GM12878 (cell line): ENCODE measurements at regions not wholly inside any gene's neighbourhood (a gene's known extent, or its start where the extent isn't known, plus 50 kb on each side); places are given as distances from the start of the nearest gene placed in this dataset.

ENCODE experiments used
- ATAC-seq: fragments of 200-7000 bp; cut with Tn5 transposase; 3 replicates; pipeline ENCODE4 v1.9.1; 2020; ENCODE audit warnings: mild to moderate bottlenecking, moderate library complexity
- BruUV-seq: library from RNA; stranded (reverse); fragments of 400-500 nt; replicated peaks from 2 replicates; lab custom pipeline; 2021; lab: Mats Ljungman, UMichigan
- CTCF ChIA-PET: fragments of 300-600 bp; sonication (Branson Sonifier 250); formaldehyde crosslinking; extraction: SDS; loops from one replicate; lab custom pipeline; 2021; ENCODE audit warnings: inconsistent platforms; lab: Yijun Ruan, JAX
- POLR2A ChIA-PET: fragments of 350-600 bp; formaldehyde crosslinking; extraction: SDS; loops from one replicate; lab custom pipeline; 2021; ENCODE audit warnings: inconsistent platforms; lab: Charles Lee
- RAD21 ChIA-PET: fragments of 300-600 bp; sonication (Branson Sonifier 250); formaldehyde crosslinking; loops from one replicate; lab custom pipeline; 2023; ENCODE audit warnings: antibody characterized with exemption; ENCODE audit not compliant: unreplicated experiment; lab: Charles Lee
- SMC1A ChIA-PET: fragments of 300-600 bp; sonication (Branson Sonifier 250); formaldehyde crosslinking; loops from one replicate; lab custom pipeline; 2023; ENCODE audit not compliant: unreplicated experiment, uncharacterized antibody; lab: Charles Lee
- DNase-seq: peaks from one replicate; pipeline ENCODE4 v3.0.0-alpha.2; 2011; ENCODE audit warnings: low read depth, low spot score
- FAIRE-seq: peaks from 3 replicates; lab custom pipeline; 2011; peaks lifted over from hg19 to GRCh38; lab: Jason Lieb, UNC
- H2AFZ ChIP-seq: 2 replicates; pipeline ENCODE4 v1.6.0; 2011; ENCODE audit warnings: low read depth, low read length, control low read depth; ENCODE audit not compliant: control insufficient read depth
- H3K27ac ChIP-seq: 2 replicates; pipeline ENCODE4 v1.5.1; 2011; ENCODE audit warnings: control low read depth; ENCODE audit not compliant: control insufficient read depth, insufficient read depth
- H3K27me3 ChIP-seq, 2 experiments: replicated peaks in 1 of 2; 2 replicates each; pipeline versions ENCODE4 v1.6.0 to v1.6.1; 2011; ENCODE audit warnings: low read length in 1 of 2; ENCODE audit not compliant: control insufficient read depth in 2 of 2, insufficient read depth in 2 of 2
- H3K36me3 ChIP-seq, 2 experiments: 2 replicates each; pipeline ENCODE4 v1.5.1; 2011; ENCODE audit warnings: low read length in 1 of 2; ENCODE audit not compliant: control insufficient read depth in 2 of 2, insufficient read depth in 2 of 2
- H3K4me1 ChIP-seq: 2 replicates; pipeline ENCODE4 v1.6.1; 2011; ENCODE audit warnings: mild to moderate bottlenecking, low read length, moderate library complexity, mixed read lengths; ENCODE audit not compliant: control insufficient read depth, insufficient read depth
- H3K4me2 ChIP-seq: 2 replicates; pipeline ENCODE4 v1.6.0; 2011; ENCODE audit warnings: control low read depth; ENCODE audit not compliant: control insufficient read depth, insufficient read depth
- H3K4me3 ChIP-seq: fragments of 200-600 bp; sonication (generic); 2 replicates; pipeline ENCODE4 v1.5.1; 2016
- H3K79me2 ChIP-seq: 2 replicates; pipeline ENCODE4 v1.6.0; 2011; ENCODE audit warnings: low read length; ENCODE audit not compliant: control insufficient read depth, insufficient read depth
- H3K9ac ChIP-seq: 2 replicates; pipeline ENCODE4 v1.8.0; 2011; ENCODE audit warnings: low read length, control low read depth, mixed read lengths; ENCODE audit not compliant: control insufficient read depth, insufficient read depth
- H3K9me3 ChIP-seq: replicated peaks from 3 replicates; pipeline ENCODE4 v1.5.1; 2011; ENCODE audit warnings: mild to moderate bottlenecking, low read length; ENCODE audit not compliant: control insufficient read depth, insufficient read depth
- H4K20me1 ChIP-seq: 2 replicates; pipeline ENCODE4 v1.6.0; 2011; ENCODE audit not compliant: control insufficient read depth, insufficient read depth
- ASH2L ChIP-seq: fragments of 300-600, 200-600 bp; sonication (generic); IDR thresholded peaks from 2 replicates; pipeline ENCODE4 v1.6.1; 2017; ENCODE audit warnings: low read depth, mild to moderate bottlenecking, borderline replicate concordance
- BMI1 ChIP-seq: fragments of 450-650 bp; IDR thresholded peaks from 2 replicates; pipeline ENCODE4 v1.6.1; 2016; ENCODE audit warnings: mild to moderate bottlenecking, moderate library complexity, borderline replicate concordance
- CBFB ChIP-seq: IDR thresholded peaks from 2 replicates; pipeline ENCODE4 v1.6.1; 2016; ENCODE audit warnings: antibody characterized with exemption, low read depth
- ETV6 ChIP-seq, 2 experiments: fragments of 450-650 bp in 1 of 2; IDR thresholded peaks in 1 of 2; conservative IDR thresholded peaks in 1 of 2; 2 replicates each; pipeline ENCODE4 v1.6.1; 2014; ENCODE audit warnings: antibody characterized with exemption in 1 of 2, borderline replicate concordance in 1 of 2, low read depth in 1 of 2, mild to moderate bottlenecking in 1 of 2, moderate library complexity in 1 of 2
- IRF5 ChIP-seq: fragments of 450-650 bp; IDR thresholded peaks from 2 replicates; pipeline ENCODE4 v1.6.1; 2017; ENCODE audit warnings: borderline replicate concordance
- KLF5 ChIP-seq: fragments of 450-650 bp; IDR thresholded peaks from 2 replicates; pipeline ENCODE4 v1.6.1; 2014; ENCODE audit warnings: mild to moderate bottlenecking; ENCODE audit not compliant: partially characterized antibody
- NR2F1 ChIP-seq: fragments of 450-650 bp; conservative IDR thresholded peaks from 2 replicates; pipeline ENCODE4 v1.6.1; 2017; ENCODE audit warnings: mild to moderate bottlenecking
- PBX3 ChIP-seq: IDR thresholded peaks from 2 replicates; pipeline ENCODE4 v1.6.1; 2011; ENCODE audit warnings: mild to moderate bottlenecking, low read depth, low read length, moderate library complexity; ENCODE audit not compliant: insufficient replicate concordance
- ZNF384 ChIP-seq: IDR thresholded peaks from 2 replicates; pipeline ENCODE4 v1.6.1; 2012; ENCODE audit warnings: low read depth, mild to moderate bottlenecking, low read length, improper control_type of control experiment, borderline replicate concordance
- whole genome bisulfite sequencing: methylation state at CpG from one replicate; pipeline ENCODE4 v1.1.6; 2016; ENCODE audit warnings: low lambda C conversion rate; ENCODE audit not compliant: insufficient replicate concordance, insufficient coverage; ENCODE audit errors: missing lambda C conversion rate; 5-methylcytosine and 5-hydroxymethylcytosine counted together
- in situ Hi-C: fragments of 300-500 bp; cut with MboI; formaldehyde crosslinking; loops from 9 replicates; pipeline ENCODE4 v1.14.3; 2018; ENCODE audit warnings: mixed read lengths
- intact Hi-C: fragments of 100-400 bp; cut with micrococcal nuclease; formaldehyde crosslinking; loops from one replicate; pipeline ENCODE4 v1.14.2; 2022; ENCODE audit not compliant: unreplicated experiment

- ChIA-PET RAD21 (no interaction called here), POLR2A (no interaction called here), CTCF (interaction anchor here (0.6 kb wide), 1 partner anchor 123 kb away, joined by 3 read pairs; no protein-coding TSS in a partner anchor), SMC1A (no interaction called here)
- no peak for ATAC-seq
- H3K79me2 ChIP-seq: no peaks in the 10 kb centered on the region
- no peak overlapping the region for H3K4me3 ChIP-seq
- no peaks in the 10 kb centered on the region for H3K27me3 ChIP-seq
- no peaks in the 10 kb centered on the region for H3K9me3 ChIP-seq
- no peak for DNase-seq
- H3K36me3 ChIP-seq: no peaks in the 10 kb centered on the region
- H3K27ac ChIP-seq: no peak overlapping the region
- H3K4me1 ChIP-seq: no peaks in the 10 kb centered on the region
- in situ Hi-C loops: no loop called here
- FAIRE-seq: no peak
- 4% methylated on average over 1 of the region's 1 CpG for WGBS
- H3K9ac ChIP-seq: no peak overlapping the region
- no TSS peak for BruUV-seq
- no peaks in the 10 kb centered on the region; the same call in 1 of the 2 replicates for H4K20me1 ChIP-seq
- intact Hi-C loops: no loop called here
- no peak overlapping the region for H2AFZ ChIP-seq
- no peak overlapping the region for H3K4me2 ChIP-seq
- TF ChIP-seq BMI1 (no peak), ASH2L (no peak), PBX3 (no peak), NR2F1 (no peak), IRF5 (no peak), ZNF384 (no peak), CBFB (no peak), KLF5 (no peak), ETV6 (conservative IDR thresholded peaks at IDR 0.05 in 1 of 2, IDR thresholded peaks at IDR 0.05 in 1 of 2; ENCODE audit: borderline replicate concordance in 1 of 2, low read depth in 1 of 2) (no peak)
These were observed 103.2 kb upstream of the ZNF521 start for GRCh38 chr18:25455159-25455558.
